ENCODE measurements at regions not wholly inside any gene's neighbourhood (a gene's known extent, or its start where the extent isn't known, plus 50 kb on each side); places are given as distances from the start of the nearest gene placed in this dataset.

GRCh38 chr2:226185616-226186211 lies 613.9 kb downstream of the IRS1 start:
- no peak for DNase-seq (ENCODE audit: low spot score in 2 of 2)
- H3K27ac ChIP-seq, result peak overlapping the region; percentile 66
- 15% methylated on average over 3 of the region's 3 CpGs for WGBS

GRCh38 chr2:226184940-226185615 lies 614.5 kb downstream of the IRS1 start:
- Histone ChIP-seq H3K27me3 (no peaks in the 10 kb centered on the region), H3K4me1 (peaks cover 16% of the 10 kb centered on the region), H3K4me3 (no peak overlapping the region), H3K9me3 (no peaks in the 10 kb centered on the region), H3K27ac (peak overlapping the region; percentile 66), H3K36me3 (no peaks in the 10 kb centered on the region)
- no peak for TF ChIP-seq POLR2AphosphoS5 (IDR thresholded peaks at IDR 0.05)
- no peak for TF ChIP-seq POLR2A (IDR thresholded peaks at IDR 0.05)
- no peak for TF ChIP-seq EP300 (IDR thresholded peaks at IDR 0.05)
- no peak for TF ChIP-seq CTCF (IDR thresholded peaks at IDR 0.05)
- DNase-seq (ENCODE audit: low spot score in 2 of 2), result no peak
- WGBS, result 47% methylated on average over 6 of the region's 6 CpGs

More at GRCh38 chr2:226185616-226186211, 613.9 kb downstream of the IRS1 start:
- Histone ChIP-seq H3K27me3 (no peaks in the 10 kb centered on the region), H3K9me3 (no peaks in the 10 kb centered on the region), H3K4me1 (peaks cover 16% of the 10 kb centered on the region), H3K4me3 (no peak overlapping the region), H3K36me3 (no peaks in the 10 kb centered on the region)
- TF ChIP-seq EP300 (IDR thresholded peaks at IDR 0.05), result no peak
- TF ChIP-seq CTCF (IDR thresholded peaks at IDR 0.05), result no peak
- TF ChIP-seq POLR2A (IDR thresholded peaks at IDR 0.05), result no peak
- TF ChIP-seq POLR2AphosphoS5 (IDR thresholded peaks at IDR 0.05), result no peak

GRCh38 chr2:226184540-226184939 lies 615.1 kb downstream of the IRS1 start:
- no peak overlapping the region for H3K27ac ChIP-seq

GRCh38 chr2:226183550-226183949 lies 616.1 kb downstream of the IRS1 start:
- no peaks in the 10 kb centered on the region for H3K36me3 ChIP-seq
- peaks cover 16% of the 10 kb centered on the region for H3K4me1 ChIP-seq
- DNase-seq (ENCODE audit: low spot score in 2 of 2), result no peak
- no peaks in the 10 kb centered on the region for H3K9me3 ChIP-seq
- TF ChIP-seq CTCF (IDR thresholded peaks at IDR 0.05) (no peak), POLR2A (IDR thresholded peaks at IDR 0.05) (no peak), EP300 (IDR thresholded peaks at IDR 0.05) (no peak), POLR2AphosphoS5 (IDR thresholded peaks at IDR 0.05) (no peak)
- WGBS, result 85% methylated on average over 3 of the region's 3 CpGs
- H3K27me3 ChIP-seq, result no peaks in the 10 kb centered on the region
- H3K4me3 ChIP-seq, result no peak overlapping the region
- H3K27ac ChIP-seq, result no peak overlapping the region

More at GRCh38 chr2:226184540-226184939, 615.1 kb downstream of the IRS1 start:
- H3K36me3 ChIP-seq, result no peaks in the 10 kb centered on the region
- H3K4me3 ChIP-seq, result no peak overlapping the region
- WGBS, result 56% methylated on average over 2 of the region's 2 CpGs
- H3K9me3 ChIP-seq, result no peaks in the 10 kb centered on the region
- DNase-seq (ENCODE audit: low spot score in 2 of 2), result no peak
- TF ChIP-seq CTCF (IDR thresholded peaks at IDR 0.05) (no peak), POLR2A (IDR thresholded peaks at IDR 0.05) (no peak), POLR2AphosphoS5 (IDR thresholded peaks at IDR 0.05) (no peak), EP300 (IDR thresholded peaks at IDR 0.05) (no peak)
- H3K4me1 ChIP-seq, result peaks cover 16% of the 10 kb centered on the region
- H3K27me3 ChIP-seq, result no peaks in the 10 kb centered on the region

GRCh38 chr2:226183033-226183432 lies 616.6 kb downstream of the IRS1 start:
- Histone ChIP-seq H3K36me3 (no peaks in the 10 kb centered on the region), H3K4me1 (peaks cover 16% of the 10 kb centered on the region), H3K4me3 (no peak overlapping the region), H3K9me3 (peaks cover 3% of the 10 kb centered on the region), H3K27me3 (no peaks in the 10 kb centered on the region), H3K27ac (no peak overlapping the region)
- TF ChIP-seq EP300 (IDR thresholded peaks at IDR 0.05), result no peak
- no peak for TF ChIP-seq POLR2A (IDR thresholded peaks at IDR 0.05)
- TF ChIP-seq CTCF (IDR thresholded peaks at IDR 0.05), result no peak
- no peak for TF ChIP-seq POLR2AphosphoS5 (IDR thresholded peaks at IDR 0.05)
- WGBS, result 86% methylated on average over 2 of the region's 2 CpGs
- no peak for DNase-seq (ENCODE audit: low spot score in 2 of 2)
